22Rv1 (cell line): ENCODE measurements at regions not wholly inside any gene's neighbourhood (a gene's known extent, or its start where the extent isn't known, plus 50 kb on each side); places are given as distances from the start of the nearest gene placed in this dataset.

Experiments used
- H3K27ac ChIP-seq: fragments of 450-650 bp; 2 replicates; pipeline ENCODE4 v1.5.1; 2017
- ZFX ChIP-seq: fragments of 450-650 bp; IDR thresholded peaks from 2 replicates; pipeline ENCODE4 v1.6.1; 2017; ENCODE audit warnings: antibody characterized with exemption, borderline replicate concordance
- TF ChIP-seq, protein P1 (sequence below): fragments of 450-650 bp; IDR thresholded peaks from 2 replicates; pipeline ENCODE4 v1.5.1; 2017; ENCODE audit warnings: mild to moderate bottlenecking

DNA sequence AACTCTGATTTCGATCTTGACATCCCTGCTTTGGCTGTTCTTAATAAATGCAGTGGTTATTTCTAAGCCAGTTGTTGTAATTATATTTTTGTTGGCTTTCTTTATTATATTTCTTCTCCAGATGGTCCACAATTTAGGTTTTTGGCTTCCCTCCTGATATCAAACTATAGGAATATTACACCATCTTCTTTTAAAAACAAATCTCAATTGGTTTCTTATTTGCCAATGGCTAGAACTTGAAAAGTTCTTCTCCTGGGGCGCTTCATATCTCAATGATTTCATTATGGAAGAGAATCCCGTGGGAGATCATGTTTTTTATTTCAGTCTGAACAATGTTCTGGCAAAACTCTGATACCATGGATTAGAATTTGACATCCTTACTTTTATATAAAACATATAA lies 292.3 kb downstream of the FLRT2 start:
- TF ChIP-seq ZFX, result no peak
- TF ChIP-seq, protein P1, sequence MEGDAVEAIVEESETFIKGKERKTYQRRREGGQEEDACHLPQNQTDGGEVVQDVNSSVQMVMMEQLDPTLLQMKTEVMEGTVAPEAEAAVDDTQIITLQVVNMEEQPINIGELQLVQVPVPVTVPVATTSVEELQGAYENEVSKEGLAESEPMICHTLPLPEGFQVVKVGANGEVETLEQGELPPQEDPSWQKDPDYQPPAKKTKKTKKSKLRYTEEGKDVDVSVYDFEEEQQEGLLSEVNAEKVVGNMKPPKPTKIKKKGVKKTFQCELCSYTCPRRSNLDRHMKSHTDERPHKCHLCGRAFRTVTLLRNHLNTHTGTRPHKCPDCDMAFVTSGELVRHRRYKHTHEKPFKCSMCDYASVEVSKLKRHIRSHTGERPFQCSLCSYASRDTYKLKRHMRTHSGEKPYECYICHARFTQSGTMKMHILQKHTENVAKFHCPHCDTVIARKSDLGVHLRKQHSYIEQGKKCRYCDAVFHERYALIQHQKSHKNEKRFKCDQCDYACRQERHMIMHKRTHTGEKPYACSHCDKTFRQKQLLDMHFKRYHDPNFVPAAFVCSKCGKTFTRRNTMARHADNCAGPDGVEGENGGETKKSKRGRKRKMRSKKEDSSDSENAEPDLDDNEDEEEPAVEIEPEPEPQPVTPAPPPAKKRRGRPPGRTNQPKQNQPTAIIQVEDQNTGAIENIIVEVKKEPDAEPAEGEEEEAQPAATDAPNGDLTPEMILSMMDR, result no peak
- H3K27ac ChIP-seq, result no peak overlapping the region

DNA sequence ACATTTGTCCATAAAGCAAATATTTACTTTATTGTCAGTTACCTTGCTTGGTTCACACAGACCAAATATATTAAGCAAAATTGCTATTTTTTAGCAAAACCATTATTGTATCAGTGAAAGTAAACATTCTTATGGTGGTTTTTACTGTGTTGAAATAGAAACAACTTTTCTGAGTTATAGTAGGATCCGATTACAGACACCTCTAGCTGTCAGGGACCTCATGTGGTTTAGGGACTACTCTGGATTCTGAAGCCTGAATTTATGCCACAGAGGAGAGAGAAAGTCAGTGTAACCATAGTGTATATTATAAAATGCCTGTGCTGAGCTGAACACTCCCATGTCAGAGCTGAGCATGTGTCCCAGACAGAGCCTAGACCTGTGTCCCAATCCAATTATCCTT lies 287.5 kb downstream of the FLRT2 start:
- no peak overlapping the region for H3K27ac ChIP-seq
- TF ChIP-seq ZFX, result no peak
- TF ChIP-seq, protein P1, result no peak

DNA sequence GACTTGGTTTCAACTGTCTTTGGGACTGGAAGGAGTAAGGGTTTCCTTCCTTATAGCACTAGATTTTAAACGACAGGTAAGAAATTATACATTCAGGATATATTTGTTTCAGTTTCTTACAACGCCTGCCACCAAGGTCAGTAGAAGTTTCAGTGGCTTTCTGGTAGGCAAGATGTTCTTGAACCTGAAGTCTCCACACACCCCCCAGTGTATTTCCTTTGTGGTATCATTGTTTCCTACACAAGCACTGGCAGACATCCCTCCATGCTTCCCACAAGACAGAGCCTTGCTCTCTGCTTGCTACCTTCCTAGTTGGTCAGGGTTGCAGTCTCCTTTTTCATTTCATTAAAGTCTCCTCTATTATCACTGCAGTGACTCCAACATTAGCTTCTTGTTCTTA lies 283.1 kb downstream of the FLRT2 start:
- TF ChIP-seq, protein P1, result no peak
- TF ChIP-seq ZFX, result no peak
- no peak overlapping the region for H3K27ac ChIP-seq

DNA sequence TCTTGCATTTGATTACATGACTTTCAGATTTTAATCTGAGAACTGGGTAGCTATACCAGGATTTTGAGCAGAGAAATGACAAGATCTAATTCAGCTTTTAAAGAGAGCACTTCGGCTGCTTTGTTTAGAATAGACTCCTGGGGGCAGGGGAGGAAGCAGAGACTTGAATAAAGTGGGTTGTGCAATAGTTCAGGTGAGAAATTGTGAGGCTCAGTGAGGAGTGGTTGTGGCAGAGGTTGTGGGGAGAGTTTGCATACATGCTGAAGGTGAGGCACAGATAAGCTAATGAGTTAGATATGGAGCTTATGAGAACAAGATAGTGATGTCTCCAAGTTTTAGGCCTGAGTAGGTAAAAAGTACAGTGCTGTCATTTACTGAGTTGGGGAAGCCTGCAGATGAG lies 281.4 kb downstream of the FLRT2 start:
- H3K27ac ChIP-seq, result no peak overlapping the region
- TF ChIP-seq ZFX, result no peak
- TF ChIP-seq, protein P1, result no peak

DNA sequence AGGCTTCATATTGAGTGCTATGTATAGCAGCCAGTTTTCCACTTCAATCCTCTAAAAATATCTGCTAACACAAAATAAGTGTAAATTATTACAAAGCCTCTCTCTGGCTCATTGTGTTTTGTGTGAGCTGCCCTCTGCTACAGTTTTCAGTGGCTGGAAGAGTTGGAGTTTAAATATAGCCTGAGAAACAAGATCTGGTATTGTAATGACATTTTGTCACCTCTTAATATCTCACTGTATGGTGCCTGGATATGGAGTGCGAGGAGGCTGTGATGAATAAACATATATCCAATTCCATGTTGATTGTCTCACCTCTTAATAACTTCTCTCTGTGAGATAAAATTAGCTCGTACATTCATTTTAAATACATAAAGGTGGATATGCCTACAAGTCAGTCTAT lies 269.7 kb downstream of the FLRT2 start:
- H3K27ac ChIP-seq, result no peak overlapping the region

DNA sequence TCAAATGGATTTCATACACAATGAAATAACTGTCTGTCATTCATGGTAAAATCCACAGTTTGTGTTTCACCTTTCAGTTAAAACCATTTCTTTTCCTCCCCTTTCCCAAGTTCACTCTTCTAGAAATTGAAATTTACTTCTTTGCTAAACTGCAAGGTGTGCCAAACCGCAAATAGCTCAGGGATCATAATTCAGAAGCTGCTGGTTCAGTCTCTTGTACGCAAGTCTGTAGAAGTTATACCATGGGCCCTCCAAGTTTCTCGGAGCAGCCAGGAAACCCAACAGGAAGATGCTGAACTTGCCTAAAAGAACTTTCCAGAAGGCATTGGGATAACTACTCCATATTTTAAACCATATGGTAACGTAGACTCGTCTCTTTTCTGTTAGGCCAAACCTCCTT lies 268.9 kb downstream of the FLRT2 start:
- TF ChIP-seq, protein P1, result no peak
- no peak for TF ChIP-seq ZFX

More for the DNA sequence above, 269.7 kb downstream of the FLRT2 start:
- TF ChIP-seq, protein P1, result no peak
- no peak for TF ChIP-seq ZFX

DNA sequence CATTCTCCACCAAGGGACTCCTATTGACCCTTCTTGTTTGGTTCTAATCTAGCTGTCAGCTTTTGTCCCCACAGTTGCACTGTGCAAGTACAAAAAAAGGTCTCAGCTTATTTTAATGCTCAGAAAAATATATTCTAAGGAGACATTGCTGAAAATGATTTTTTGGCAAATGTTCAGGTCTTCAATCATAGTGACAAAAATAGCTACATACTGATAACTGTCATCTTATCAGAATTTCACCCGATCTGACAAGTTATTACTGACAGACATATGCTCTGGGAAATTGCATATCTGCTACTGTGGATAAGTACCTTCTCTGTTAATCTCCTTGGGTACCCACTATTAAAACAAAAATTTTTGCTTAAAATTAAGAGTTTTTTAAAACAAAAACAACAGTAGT lies 263.6 kb downstream of the FLRT2 start:
- H3K27ac ChIP-seq, result no peak overlapping the region
- TF ChIP-seq, protein P1, result no peak
- no peak for TF ChIP-seq ZFX

More for the DNA sequence above, 268.9 kb downstream of the FLRT2 start:
- no peak overlapping the region for H3K27ac ChIP-seq
